Left ventricle myocardium inferior (tissue), 1 donor: ENCODE measurements at regions not wholly inside any gene's neighbourhood (a gene's known extent, or its start where the extent isn't known, plus 50 kb on each side); places are given as distances from the start of the nearest gene placed in this dataset.
"Not testable (repeated sequence)": the region's sequence is repeated elsewhere in the genome, so short reads cannot be mapped to it uniquely, and the experiment has no call there.

Experiments
- DNase-seq: peaks from one replicate; pipeline ENCODE4 v3.0.0-alpha.2; 2020
- H3K27ac ChIP-seq: fragments of 200-600 bp; replicated peaks from 2 replicates; pipeline ENCODE4 v1.8.0; 2021
- H3K27me3 ChIP-seq: fragments of 200-600 bp; 2 replicates; pipeline ENCODE4 v1.8.0; 2021; ENCODE audit warnings: low read depth
- H3K36me3 ChIP-seq: fragments of 200-600 bp; 2 replicates; pipeline ENCODE4 v1.8.0; 2021
- H3K4me1 ChIP-seq: fragments of 200-600 bp; 2 replicates; pipeline ENCODE4 v1.8.0; 2021
- H3K4me3 ChIP-seq: fragments of 200-600 bp; 2 replicates; pipeline ENCODE4 v1.8.0; 2021; ENCODE audit warnings: mild to moderate bottlenecking, moderate library complexity
- H3K9me3 ChIP-seq: fragments of 200-600 bp; replicated peaks from 2 replicates; pipeline ENCODE4 v1.8.0; 2021
- CTCF ChIP-seq: fragments of 200-600 bp; IDR thresholded peaks from 2 replicates; pipeline ENCODE4 v1.8.0; 2021; ENCODE audit warnings: antibody characterized with exemption, mild to moderate bottlenecking, borderline replicate concordance
- intact Hi-C: fragments of 100-400 bp; cut with micrococcal nuclease; formaldehyde crosslinking; loops from one replicate; pipeline ENCODE4 v1.11.0; 2022
- donor health status: DM: no; HTN: yes; CAD: no; lungs with severe emphysema.

GRCh38 chr17:62135742-62136141 is 70.7 kb upstream of the MED13 start:
- no peaks in the 10 kb centered on the region for H3K36me3 ChIP-seq
- no peak overlapping the region for H3K27ac ChIP-seq
- DNase-seq: no peak
- TF ChIP-seq CTCF: no peak
- intact Hi-C loops: no loop called here
- no peak overlapping the region for H3K4me3 ChIP-seq
- no peaks in the 10 kb centered on the region for H3K9me3 ChIP-seq
- H3K4me1 ChIP-seq: peaks cover 7% of the 10 kb centered on the region
- H3K27me3 ChIP-seq: peaks cover 54% of the 10 kb centered on the region

DNA sequence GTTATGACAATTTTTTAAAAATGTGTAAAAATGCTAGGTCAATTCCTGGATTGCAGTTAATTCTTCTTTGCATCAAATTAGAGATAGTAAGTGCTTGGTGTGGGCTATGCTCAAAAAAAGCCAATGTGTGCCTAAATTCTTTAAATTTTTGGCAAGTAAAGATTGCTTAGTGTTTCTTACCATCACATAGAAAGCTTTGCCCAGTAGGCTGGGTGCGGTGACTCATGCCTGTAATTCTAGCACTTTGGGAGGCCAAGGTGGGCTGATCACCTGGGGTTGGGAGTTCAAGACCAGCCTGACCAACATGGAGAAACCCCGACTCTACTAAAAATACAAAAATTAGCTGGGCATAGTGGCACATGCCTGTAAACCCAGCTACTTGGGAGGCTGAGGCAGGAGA is 70.0 kb upstream of the MED13 start:
- peaks cover 49% of the 10 kb centered on the region for H3K27me3 ChIP-seq
- DNase-seq, H3K4me3 ChIP-seq, H3K9me3 ChIP-seq, H3K36me3 ChIP-seq, intact Hi-C loops, H3K4me1 ChIP-seq, H3K27ac ChIP-seq: not testable (repeated sequence)

- Histone ChIP-seq H3K27me3 (peaks cover 42% of the 10 kb centered on the region), H3K4me1 (peaks cover 7% of the 10 kb centered on the region), H3K9me3 (no peaks in the 10 kb centered on the region), H3K27ac (no peak overlapping the region), H3K4me3 (no peak overlapping the region), H3K36me3 (no peaks in the 10 kb centered on the region)
- no peak for TF ChIP-seq CTCF
- no peak for DNase-seq
- intact Hi-C loops: no loop called here
These were observed 69.3 kb upstream of the MED13 start for GRCh38 chr17:62134397-62134796.

DNA sequence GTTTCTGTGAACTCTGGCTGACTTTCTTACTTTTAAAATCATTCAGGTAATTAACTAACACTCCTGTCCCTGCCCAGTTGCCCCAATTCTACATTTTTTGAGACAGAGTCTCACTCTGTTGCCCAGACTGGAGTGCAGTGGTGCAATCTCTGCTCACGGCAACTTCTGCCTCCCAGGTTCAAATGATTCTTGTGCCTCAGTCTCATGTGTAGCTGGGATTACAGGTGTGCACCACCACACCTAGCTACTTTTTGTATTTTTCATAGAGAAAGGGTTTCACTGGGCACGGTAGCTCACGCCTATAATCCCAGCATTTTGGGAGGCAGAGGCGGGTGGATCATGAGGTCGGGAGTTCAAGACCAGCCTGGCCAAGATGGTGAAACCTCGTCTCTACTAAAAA is 66.2 kb upstream of the MED13 start:
- intact Hi-C loops, H3K4me3 ChIP-seq: not testable (repeated sequence)
- peaks cover 12% of the 10 kb centered on the region for H3K27me3 ChIP-seq

GRCh38 chr17:62130739-62131138 is 65.7 kb upstream of the MED13 start:
- H3K4me1 ChIP-seq: no peaks in the 10 kb centered on the region
- no peaks in the 10 kb centered on the region for H3K36me3 ChIP-seq
- intact Hi-C loops: no loop called here

More for the DNA sequence above, 66.2 kb upstream of the MED13 start:
- not testable (repeated sequence) for H3K36me3 ChIP-seq, H3K27ac ChIP-seq, H3K9me3 ChIP-seq, DNase-seq, H3K4me1 ChIP-seq

DNA sequence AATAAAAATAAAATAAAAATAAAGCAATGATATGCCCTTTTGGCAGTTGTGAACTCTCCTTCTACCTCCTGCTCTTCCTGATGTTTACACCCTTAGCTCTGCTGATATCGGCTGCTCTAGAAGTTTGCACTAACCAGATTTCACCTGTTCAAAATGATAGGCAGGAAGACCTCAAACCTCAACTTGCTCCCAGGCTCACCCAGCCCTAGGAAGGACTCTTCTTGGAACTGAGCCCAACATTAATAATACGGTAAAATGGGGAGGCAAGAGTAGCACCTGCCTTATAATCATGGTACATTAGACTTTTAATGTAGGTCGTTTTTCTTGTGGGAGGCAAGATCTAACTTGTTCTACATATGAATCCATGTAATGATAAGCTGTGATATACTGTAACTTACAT is 61.2 kb upstream of the MED13 start:
- Histone ChIP-seq H3K4me3 (no peak overlapping the region), H3K9me3 (no peaks in the 10 kb centered on the region), H3K27ac (no peak overlapping the region), H3K36me3 (no peaks in the 10 kb centered on the region), H3K4me1 (no peaks in the 10 kb centered on the region), H3K27me3 (peaks cover 34% of the 10 kb centered on the region)
- DNase-seq: no peak
- no peak for TF ChIP-seq CTCF
- intact Hi-C loops: no loop called here

More at GRCh38 chr17:62130739-62131138, 65.7 kb upstream of the MED13 start:
- H3K4me3 ChIP-seq: no peak overlapping the region
- no peak for DNase-seq
- peaks cover 16% of the 10 kb centered on the region for H3K27me3 ChIP-seq
- no peaks in the 10 kb centered on the region for H3K9me3 ChIP-seq
- TF ChIP-seq CTCF: no peak
- H3K27ac ChIP-seq: no peak overlapping the region

DNA sequence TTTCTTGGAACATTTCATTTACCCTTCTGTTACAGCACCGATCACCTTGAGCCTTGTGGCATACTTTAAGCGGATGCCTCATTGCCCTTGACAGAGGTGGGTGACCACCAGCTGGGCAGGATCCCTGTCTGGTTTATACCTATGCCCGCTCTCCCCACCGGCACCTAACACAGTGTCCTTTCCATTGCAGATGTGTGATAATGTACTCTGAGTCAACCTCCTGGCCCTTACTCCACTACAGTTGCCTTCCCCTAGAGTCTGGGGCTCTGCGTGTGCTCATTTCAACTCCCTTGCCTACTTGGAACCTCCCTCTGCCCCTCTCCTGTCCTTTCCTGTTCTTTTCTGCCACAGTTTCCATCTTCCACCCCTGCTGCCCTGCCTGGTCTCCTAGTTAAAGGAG is 60.2 kb upstream of the MED13 start:
- TF ChIP-seq CTCF: no peak
- H3K36me3 ChIP-seq: no peaks in the 10 kb centered on the region
- H3K4me3 ChIP-seq: no peak overlapping the region
- intact Hi-C loops: no loop called here
- H3K27me3 ChIP-seq: peaks cover 40% of the 10 kb centered on the region
- no peaks in the 10 kb centered on the region for H3K9me3 ChIP-seq
- H3K27ac ChIP-seq: no peak overlapping the region
- DNase-seq: no peak
- no peaks in the 10 kb centered on the region for H3K4me1 ChIP-seq
